Caco-2 (cell line): ENCODE measurements at regions not wholly inside any gene's neighbourhood (a gene's known extent, or its start where the extent isn't known, plus 50 kb on each side); places are given as distances from the start of the nearest gene placed in this dataset.
A peak's percentile ranks its signal among the peaks of the same experiment; 100 is the strongest.

Experiments
- BruUV-seq: library from RNA; stranded (reverse); fragments of 400-500 nt; replicated peaks from 2 replicates; lab custom pipeline; 2021; lab: Mats Ljungman, UMichigan
- CTCF ChIA-PET: fragments of 300-600 bp; sonication (Branson Sonifier 250); formaldehyde crosslinking; loops from one replicate; lab custom pipeline; 2022; ENCODE audit warnings: antibody characterized with exemption; lab: Charles Lee
- POLR2A ChIA-PET: fragments of 300-600 bp; sonication (Branson Sonifier 250); formaldehyde crosslinking; loops from one replicate; lab custom pipeline; 2022; ENCODE audit warnings: antibody characterized with exemption; lab: Charles Lee
- DNase-seq, 2 experiments: peaks; one replicate each; pipeline versions ENCODE4 v3.0.0 to v3.0.0-alpha.2; 2020 to 2022
- H3K27me3 ChIP-seq: replicated peaks from 2 replicates; pipeline ENCODE4 v1.6.0; 2011; ENCODE audit warnings: low read length; ENCODE audit not compliant: control insufficient read depth, insufficient read depth
- H3K36me3 ChIP-seq: 2 replicates; pipeline ENCODE4 v1.5.1; 2011; ENCODE audit warnings: low read length; ENCODE audit not compliant: control insufficient read depth, insufficient read depth
- H3K4me1 ChIP-seq: fragments of 250-450 bp; sonication (Bioruptor Pico); 2 replicates; pipeline ENCODE4 v1.5.1; 2020; ENCODE audit warnings: mild to moderate bottlenecking
- H3K4me3 ChIP-seq: 2 replicates; pipeline ENCODE4 v1.5.1; 2011; ENCODE audit warnings: low read depth, mild to moderate bottlenecking, control low read depth, low read length
- H3K9me3 ChIP-seq: fragments of 250-450 bp; sonication (Bioruptor Pico); 2 replicates; pipeline ENCODE4 v1.5.1; 2020; ENCODE audit warnings: mild to moderate bottlenecking, moderate library complexity
- H3K27ac Mint-ChIP-seq: one replicate; pipeline ENCODE4 v1.8.0; 2022; ENCODE audit warnings: mixed read lengths; ENCODE audit not compliant: unreplicated experiment
- H3K27me3 Mint-ChIP-seq: one replicate; pipeline ENCODE4 v1.8.0; 2022; ENCODE audit warnings: mixed read lengths; ENCODE audit not compliant: insufficient read depth, unreplicated experiment
- H3K36me3 Mint-ChIP-seq: one replicate; pipeline ENCODE4 v1.8.0; 2022; ENCODE audit warnings: mild to moderate bottlenecking, mixed read lengths; ENCODE audit not compliant: insufficient read depth, unreplicated experiment
- H3K4me1 Mint-ChIP-seq: one replicate; pipeline ENCODE4 v1.8.0; 2022; ENCODE audit warnings: low read depth, mixed read lengths; ENCODE audit not compliant: unreplicated experiment
- H3K4me3 Mint-ChIP-seq: one replicate; pipeline ENCODE4 v1.8.0; 2022; ENCODE audit warnings: mild to moderate bottlenecking, moderate library complexity, mixed read lengths; ENCODE audit not compliant: unreplicated experiment
- H3K9me3 Mint-ChIP-seq: one replicate; pipeline ENCODE4 v1.8.0; 2022; ENCODE audit warnings: mixed read lengths; ENCODE audit not compliant: unreplicated experiment
- intact Hi-C: fragments of 100-400 bp; cut with micrococcal nuclease; formaldehyde crosslinking; loops from one replicate; pipeline ENCODE4 v1.10.0; 2022; ENCODE audit not compliant: unreplicated experiment
- TF ChIP-seq, protein P1 (sequence below), 2 experiments: fragments of 200-600 bp in 1 of 2; IDR thresholded peaks; 1 replicate in 1 of 2; 2 replicates in 1 of 2; pipeline versions ENCODE4 v1.5.1 to v1.8.0; 2011 to 2022; ENCODE audit warnings: antibody characterized with exemption in 1 of 2, control low read depth in 1 of 2, inconsistent platforms in 1 of 2, low read depth in 1 of 2, low read length in 1 of 2, mild to moderate bottlenecking in 1 of 2, moderate library complexity in 1 of 2; ENCODE audit not compliant: insufficient read depth in 1 of 2, severe bottlenecking in 1 of 2, unreplicated experiment in 1 of 2

DNA sequence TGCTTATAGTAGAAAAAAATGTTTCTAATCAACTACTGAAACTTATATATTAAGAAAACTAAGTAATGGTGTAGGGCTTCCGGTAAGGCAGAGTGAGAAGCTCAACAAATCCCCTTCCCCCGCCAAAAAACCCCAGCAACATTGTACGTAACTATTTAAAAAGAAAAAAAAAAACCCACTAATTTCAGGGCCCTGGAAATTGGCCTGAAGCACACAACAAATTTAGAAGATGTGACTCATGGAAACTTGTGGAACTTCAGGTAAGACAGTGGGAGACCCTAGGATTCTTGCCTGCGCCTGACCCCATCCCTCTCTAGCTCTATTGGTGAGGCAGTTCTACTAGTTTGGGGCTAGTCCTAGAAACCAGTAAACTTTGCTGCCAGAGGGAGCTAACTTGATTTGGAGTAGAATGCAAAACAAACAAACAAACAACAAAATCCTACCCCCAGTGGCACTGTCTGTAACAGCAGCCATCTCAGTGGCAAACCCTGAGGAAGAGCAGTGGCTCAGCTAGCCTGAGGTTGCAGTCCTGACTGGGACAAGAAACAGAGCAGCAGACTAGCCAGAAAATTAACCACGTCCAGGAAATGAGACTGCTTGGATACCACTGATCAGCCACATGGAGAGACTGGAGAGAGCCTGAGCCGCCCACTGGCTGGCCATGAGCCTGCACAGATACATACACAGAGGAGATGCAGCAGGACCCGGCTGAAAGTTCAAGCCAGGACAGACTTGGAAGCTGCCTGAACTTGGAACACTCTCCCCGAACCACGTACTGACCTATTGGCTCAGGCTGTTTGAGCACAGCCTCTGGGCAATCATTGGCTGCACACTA is 135.1 kb downstream of the TBXT start:
- Mint-ChIP-seq H3K27ac (no peak overlapping the region), H3K4me3 (no peak overlapping the region), H3K4me1 (no peaks in the 10 kb centered on the region), H3K36me3 (no peaks in the 10 kb centered on the region), H3K27me3 (no peaks in the 10 kb centered on the region), H3K9me3 (no peaks in the 10 kb centered on the region)
- no peak overlapping the region for H3K4me3 ChIP-seq
- no peaks in the 10 kb centered on the region for H3K9me3 ChIP-seq
- no TSS peak for BruUV-seq
- peak in 1 of 2 experiments; percentile 7 for DNase-seq
- H3K4me1 ChIP-seq = no peaks in the 10 kb centered on the region
- POLR2A ChIA-PET = no interaction called here
- H3K27me3 ChIP-seq = no peaks in the 10 kb centered on the region
- TF ChIP-seq, protein P1, sequence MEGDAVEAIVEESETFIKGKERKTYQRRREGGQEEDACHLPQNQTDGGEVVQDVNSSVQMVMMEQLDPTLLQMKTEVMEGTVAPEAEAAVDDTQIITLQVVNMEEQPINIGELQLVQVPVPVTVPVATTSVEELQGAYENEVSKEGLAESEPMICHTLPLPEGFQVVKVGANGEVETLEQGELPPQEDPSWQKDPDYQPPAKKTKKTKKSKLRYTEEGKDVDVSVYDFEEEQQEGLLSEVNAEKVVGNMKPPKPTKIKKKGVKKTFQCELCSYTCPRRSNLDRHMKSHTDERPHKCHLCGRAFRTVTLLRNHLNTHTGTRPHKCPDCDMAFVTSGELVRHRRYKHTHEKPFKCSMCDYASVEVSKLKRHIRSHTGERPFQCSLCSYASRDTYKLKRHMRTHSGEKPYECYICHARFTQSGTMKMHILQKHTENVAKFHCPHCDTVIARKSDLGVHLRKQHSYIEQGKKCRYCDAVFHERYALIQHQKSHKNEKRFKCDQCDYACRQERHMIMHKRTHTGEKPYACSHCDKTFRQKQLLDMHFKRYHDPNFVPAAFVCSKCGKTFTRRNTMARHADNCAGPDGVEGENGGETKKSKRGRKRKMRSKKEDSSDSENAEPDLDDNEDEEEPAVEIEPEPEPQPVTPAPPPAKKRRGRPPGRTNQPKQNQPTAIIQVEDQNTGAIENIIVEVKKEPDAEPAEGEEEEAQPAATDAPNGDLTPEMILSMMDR (IDR thresholded peaks at IDR 0.05; ENCODE audit: insufficient read depth in 1 of 2, low read depth in 1 of 2, low read length in 1 of 2, severe bottlenecking in 1 of 2, unreplicated experiment in 1 of 2) = no peak
- intact Hi-C loops = no loop called here
- CTCF ChIA-PET = no interaction called here
- H3K36me3 ChIP-seq = no peaks in the 10 kb centered on the region

DNA sequence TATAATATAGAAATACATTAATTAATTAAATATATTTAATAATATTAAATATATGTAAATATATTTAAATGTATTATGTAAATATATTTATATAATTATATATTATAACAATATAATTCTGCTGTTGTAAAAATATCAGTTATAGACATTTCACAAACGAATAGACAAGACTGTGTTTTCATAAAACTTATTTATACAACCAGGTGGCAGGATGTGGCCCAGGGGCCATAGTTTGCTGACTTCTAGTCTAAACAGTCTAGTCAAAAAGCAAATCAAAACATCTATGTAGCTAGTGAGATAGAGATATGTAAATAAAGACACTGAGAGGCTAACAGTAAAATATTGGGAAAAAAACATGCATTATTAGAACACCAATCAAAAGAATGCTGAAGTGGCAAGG is 136.4 kb downstream of the TBXT start:
- TF ChIP-seq, protein P1 (IDR thresholded peaks at IDR 0.05; ENCODE audit: insufficient read depth in 1 of 2, low read depth in 1 of 2, low read length in 1 of 2, severe bottlenecking in 1 of 2, unreplicated experiment in 1 of 2) = no peak
- Histone ChIP-seq H3K27me3 (no peaks in the 10 kb centered on the region), H3K4me1 (no peaks in the 10 kb centered on the region), H3K9me3 (no peaks in the 10 kb centered on the region), H3K4me3 (no peak overlapping the region), H3K36me3 (no peaks in the 10 kb centered on the region)
- ChIA-PET POLR2A (no interaction called here), CTCF (no interaction called here)
- no TSS peak for BruUV-seq
- no peaks in the 10 kb centered on the region for H3K36me3 Mint-ChIP-seq
- no peak for DNase-seq
- no peaks in the 10 kb centered on the region for H3K27me3 Mint-ChIP-seq
- no peak overlapping the region for H3K4me3 Mint-ChIP-seq
- H3K9me3 Mint-ChIP-seq = no peaks in the 10 kb centered on the region
- H3K27ac Mint-ChIP-seq = no peak overlapping the region
- H3K4me1 Mint-ChIP-seq = no peaks in the 10 kb centered on the region
- intact Hi-C loops = no loop called here

- CTCF ChIA-PET = no interaction called here
- intact Hi-C loops = no loop called here
- Histone ChIP-seq H3K4me1 (no peaks in the 10 kb centered on the region), H3K36me3 (no peaks in the 10 kb centered on the region), H3K9me3 (no peaks in the 10 kb centered on the region), H3K4me3 (no peak overlapping the region), H3K27me3 (no peaks in the 10 kb centered on the region)
- Mint-ChIP-seq H3K27me3 (no peaks in the 10 kb centered on the region), H3K4me3 (no peak overlapping the region), H3K27ac (no peak overlapping the region), H3K9me3 (no peaks in the 10 kb centered on the region), H3K36me3 (no peaks in the 10 kb centered on the region), H3K4me1 (no peaks in the 10 kb centered on the region)
- TF ChIP-seq, protein P1 (IDR thresholded peaks at IDR 0.05; ENCODE audit: insufficient read depth in 1 of 2, low read depth in 1 of 2, low read length in 1 of 2, severe bottlenecking in 1 of 2, unreplicated experiment in 1 of 2) = no peak
- no TSS peak for BruUV-seq
- no peak for DNase-seq
- POLR2A ChIA-PET = no interaction called here
These were observed 138.1 kb downstream of the TBXT start for GRCh38 chr6:166029506-166029905.
